WTC11 (cell line): ENCODE measurements at regions not wholly inside any gene's neighbourhood (a gene's known extent, or its start where the extent isn't known, plus 50 kb on each side); places are given as distances from the start of the nearest gene placed in this dataset.

ENCODE experiments used
- CREB1 ChIP-seq: sonication (generic); formaldehyde crosslinking; IDR thresholded peaks from 2 replicates; pipeline ENCODE4 v1.8.0; 2023; ENCODE audit warnings: mild to moderate bottlenecking, missing genetic modification reagents
- CTCF ChIP-seq: fragments of 200-600 bp; IDR thresholded peaks from 2 replicates; pipeline ENCODE4 v1.8.0; 2022; ENCODE audit warnings: antibody characterized with exemption
- ETV6 ChIP-seq: sonication (generic); formaldehyde crosslinking; IDR thresholded peaks from 2 replicates; pipeline ENCODE4 v1.8.1; 2022; ENCODE audit warnings: mild to moderate bottlenecking, missing genetic modification reagents
- IRF1 ChIP-seq: sonication (generic); formaldehyde crosslinking; IDR thresholded peaks from 2 replicates; pipeline ENCODE4 v1.8.0; 2023; ENCODE audit warnings: missing genetic modification reagents
- JUN ChIP-seq: sonication (generic); formaldehyde crosslinking; IDR thresholded peaks from 2 replicates; pipeline ENCODE4 v1.8.0; 2023; ENCODE audit warnings: mild to moderate bottlenecking, missing genetic modification reagents
- NR2C2 ChIP-seq: sonication (generic); formaldehyde crosslinking; IDR thresholded peaks from 2 replicates; pipeline ENCODE4 v1.8.0; 2022; ENCODE audit warnings: mild to moderate bottlenecking, missing genetic modification reagents
- SP1 ChIP-seq: sonication (generic); formaldehyde crosslinking; conservative IDR thresholded peaks from 2 replicates; pipeline ENCODE4 v1.8.1; 2022; ENCODE audit warnings: missing genetic modification reagents
- TEAD4 ChIP-seq: sonication (generic); formaldehyde crosslinking; IDR thresholded peaks from 2 replicates; pipeline ENCODE4 v1.8.0; 2022; ENCODE audit warnings: mild to moderate bottlenecking, missing genetic modification reagents
- ZNF423 ChIP-seq: fragments of 250-450 bp; sonication (Bioruptor Pico); IDR thresholded peaks from 2 replicates; pipeline ENCODE4 v2.1.2; 2022; ENCODE audit warnings: mild to moderate bottlenecking, moderate library complexity
- TF ChIP-seq, protein P1 (sequence below): sonication (generic); formaldehyde crosslinking; IDR thresholded peaks from 2 replicates; pipeline ENCODE4 v1.8.1; 2023; ENCODE audit warnings: mild to moderate bottlenecking, missing genetic modification reagents, moderate library complexity

- TF ChIP-seq ZNF423 (CRISPR knock-in tag) (no peak), IRF1 (CRISPR knock-in tag) (no peak), NR2C2 (CRISPR knock-in tag) (no peak), TEAD4 (CRISPR knock-in tag) (no peak), JUN (CRISPR knock-in tag) (no peak), CTCF (no peak), ETV6 (CRISPR knock-in tag) (no peak), SP1 (CRISPR knock-in tag) (no peak), CREB1 (no peak)
- TF ChIP-seq, protein P1, sequence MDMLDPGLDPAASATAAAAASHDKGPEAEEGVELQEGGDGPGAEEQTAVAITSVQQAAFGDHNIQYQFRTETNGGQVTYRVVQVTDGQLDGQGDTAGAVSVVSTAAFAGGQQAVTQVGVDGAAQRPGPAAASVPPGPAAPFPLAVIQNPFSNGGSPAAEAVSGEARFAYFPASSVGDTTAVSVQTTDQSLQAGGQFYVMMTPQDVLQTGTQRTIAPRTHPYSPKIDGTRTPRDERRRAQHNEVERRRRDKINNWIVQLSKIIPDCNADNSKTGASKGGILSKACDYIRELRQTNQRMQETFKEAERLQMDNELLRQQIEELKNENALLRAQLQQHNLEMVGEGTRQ (CRISPR knock-in tag): no peak
Measured at GRCh38 chr7:16999541-17000267, 117.9 kb upstream of the AGR3 start.
